ENCODE measurements at regions not wholly inside any gene's neighbourhood (a gene's known extent, or its start where the extent isn't known, plus 50 kb on each side); places are given as distances from the start of the nearest gene placed in this dataset.
A peak's percentile ranks its signal among the peaks of the same experiment; 100 is the strongest.

DNA sequence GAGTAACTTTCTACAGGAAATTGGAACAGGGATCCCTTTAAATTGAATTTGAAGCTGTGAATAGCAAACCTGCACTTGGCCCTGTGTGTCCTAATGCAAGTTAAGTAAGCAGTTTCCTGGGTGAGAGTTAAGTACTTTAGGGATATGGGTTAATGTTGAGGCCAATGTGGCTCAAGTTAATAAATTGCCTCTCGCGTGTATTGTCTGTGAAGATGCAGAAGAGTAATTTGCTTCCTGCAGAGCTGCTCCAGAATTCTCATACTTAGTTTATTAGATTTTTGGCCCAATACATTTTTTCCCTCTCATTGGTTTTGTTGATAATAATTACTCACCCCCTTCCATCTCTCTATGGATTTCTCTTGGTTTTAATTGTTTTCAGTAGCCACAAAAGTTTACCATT, 86.5 kb downstream of the SLC25A47 start:
- H4K8ac ChIP-seq (ENCODE audit: low read depth, low read length), result no peak overlapping the region
- H2AFZ ChIP-seq (ENCODE audit: low read length), result no peak overlapping the region
- no peak overlapping the region for H4K91ac ChIP-seq (ENCODE audit: low read depth, low read length, poor library complexity)
- peaks cover 8 to 32% of the 10 kb centered on the region in 2 donors for H3K4me1 ChIP-seq (ENCODE audit: control insufficient read depth in 2 of 2, insufficient read depth in 1 of 2, low read depth in 1 of 2, low read length in 2 of 2)
- no peak overlapping the region for H2BK120ac ChIP-seq (ENCODE audit: low read depth, low read length)
- H3K14ac ChIP-seq (ENCODE audit: low read length), result no peak overlapping the region
- H2BK12ac ChIP-seq (ENCODE audit: low read length), result no peak overlapping the region
- H3K23ac ChIP-seq (ENCODE audit: low read depth, low read length, poor library complexity), result no peak overlapping the region
- H3K36me3 ChIP-seq (replicated peaks in 1 of 2; ENCODE audit: control insufficient read depth in 2 of 2, insufficient read depth in 2 of 2, low read length in 2 of 2), result no peaks in the 10 kb centered on the region
- H3K18ac ChIP-seq (ENCODE audit: low read length), result no peak overlapping the region
- H3K27me3 ChIP-seq (ENCODE audit: control insufficient read depth in 3 of 3, insufficient read depth in 3 of 3, low read depth in 1 of 3, low read length in 3 of 3), result no peaks in the 10 kb centered on the region
- DNase-seq (ENCODE audit: low spot score), result no peak
- no peak overlapping the region for H3K27ac ChIP-seq (replicated peaks; ENCODE audit: low read length)
- no CpG with 5 or more reads among the region's 2 CpGs for WGBS, 2 donors (ENCODE audit: extremely low coverage in 2 of 2, insufficient read length in 2 of 2, insufficient replicate concordance in 1 of 2)
- H2AK5ac ChIP-seq (ENCODE audit: low read depth, low read length), result no peak overlapping the region
- H3K4me2 ChIP-seq (ENCODE audit: insufficient read depth, low read length, poor library complexity, severe bottlenecking), result no peak overlapping the region
- no peak overlapping the region for H3K4me3 ChIP-seq (ENCODE audit: low read length in 2 of 2)
- no peak overlapping the region for H2BK15ac ChIP-seq (ENCODE audit: low read length)
- no peak overlapping the region for H2BK5ac ChIP-seq (ENCODE audit: low read length)
- H3K9me3 ChIP-seq (replicated peaks in 1 of 2; ENCODE audit: control insufficient read depth in 2 of 2, insufficient read depth in 1 of 2, low read depth in 1 of 2, low read length in 2 of 2), result no peaks in the 10 kb centered on the region
- H3K4ac ChIP-seq (ENCODE audit: low read length), result no peak overlapping the region
- no peak overlapping the region for H3K9ac ChIP-seq (ENCODE audit: low read depth, low read length, poor library complexity)
- no peaks in the 10 kb centered on the region for H3K79me1 ChIP-seq (ENCODE audit: low read depth, low read length)

DNA sequence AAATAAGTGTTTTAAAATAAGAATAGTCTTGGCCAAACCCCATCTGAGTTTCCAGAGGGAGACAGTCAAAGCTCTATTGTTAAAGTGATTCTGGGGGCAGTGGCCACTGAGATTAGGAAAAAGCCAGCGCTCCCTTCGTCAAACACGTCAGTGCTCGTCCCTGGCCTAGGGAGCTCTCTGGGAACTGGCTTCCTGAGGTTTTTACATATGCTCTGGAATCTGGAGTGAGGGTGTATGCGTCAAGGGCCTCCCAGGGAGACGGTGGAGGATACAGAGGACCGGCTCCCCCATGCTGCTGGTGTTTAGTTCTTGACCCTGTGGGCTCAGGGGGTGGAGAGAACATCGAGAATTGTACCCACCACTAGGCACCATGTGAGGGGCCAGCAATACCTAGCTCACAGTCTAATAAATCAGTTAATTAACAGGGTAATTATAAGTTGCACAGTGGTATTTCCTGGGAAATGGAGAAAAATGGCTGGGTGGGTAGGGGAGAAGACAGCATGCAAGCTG, 87.0 kb downstream of the SLC25A47 start:
- Histone ChIP-seq H3K9ac (ENCODE audit: low read depth, low read length, poor library complexity) (no peak overlapping the region), H3K27ac (replicated peaks; ENCODE audit: low read length) (no peak overlapping the region)
- no CpG with 5 or more reads among the region's 8 CpGs for WGBS, 2 donors (ENCODE audit: extremely low coverage in 2 of 2, insufficient read length in 2 of 2, insufficient replicate concordance in 1 of 2)

DNA sequence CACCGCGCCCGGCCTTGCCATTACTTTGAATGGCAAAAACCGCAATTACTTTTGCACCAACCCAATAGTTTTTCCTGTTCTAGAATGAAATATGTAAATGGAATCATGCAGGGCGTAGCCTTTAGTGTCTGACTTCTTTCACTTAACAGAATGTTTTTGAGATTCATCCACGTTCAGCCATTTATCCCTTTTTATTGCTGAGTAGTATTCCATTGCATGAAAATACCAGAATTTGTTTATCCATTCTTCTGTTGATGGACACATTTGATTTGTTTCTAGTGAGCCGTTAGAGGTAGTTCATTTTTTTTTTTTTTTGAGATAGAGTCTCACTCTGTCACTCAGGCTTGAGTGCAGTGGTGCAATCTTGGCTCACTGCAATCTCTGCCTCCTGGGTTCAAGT, 90.6 kb downstream of the SLC25A47 start:
- Histone ChIP-seq H4K8ac (ENCODE audit: low read depth, low read length) (no peak overlapping the region), H3K27me3 (ENCODE audit: control insufficient read depth in 3 of 3, insufficient read depth in 3 of 3, low read depth in 1 of 3, low read length in 3 of 3) (no peaks in the 10 kb centered on the region), H3K14ac (ENCODE audit: low read length) (no peak overlapping the region), H3K27ac (replicated peaks; ENCODE audit: low read length) (no peak overlapping the region), H2BK15ac (ENCODE audit: low read length) (no peak overlapping the region), H3K23ac (ENCODE audit: low read depth, low read length, poor library complexity) (no peak overlapping the region), H3K79me1 (ENCODE audit: low read depth, low read length) (peaks cover 3% of the 10 kb centered on the region), H3K9ac (ENCODE audit: low read depth, low read length, poor library complexity) (no peak overlapping the region), H2BK120ac (ENCODE audit: low read depth, low read length) (no peak overlapping the region), H2AK5ac (ENCODE audit: low read depth, low read length) (no peak overlapping the region), H2AFZ (ENCODE audit: low read length) (no peak overlapping the region), H3K9me3 (replicated peaks in 1 of 2; ENCODE audit: control insufficient read depth in 2 of 2, insufficient read depth in 1 of 2, low read depth in 1 of 2, low read length in 2 of 2) (no peaks in the 10 kb centered on the region), H3K4me1 (ENCODE audit: control insufficient read depth in 2 of 2, insufficient read depth in 1 of 2, low read depth in 1 of 2, low read length in 2 of 2) (peaks cover 13 to 18% of the 10 kb centered on the region in 2 donors), H4K91ac (ENCODE audit: low read depth, low read length, poor library complexity) (no peak overlapping the region), H2BK12ac (ENCODE audit: low read length) (no peak overlapping the region), H3K4me2 (ENCODE audit: insufficient read depth, low read length, poor library complexity, severe bottlenecking) (no peak overlapping the region), H3K4me3 (ENCODE audit: low read length in 2 of 2) (no peak overlapping the region), H3K18ac (ENCODE audit: low read length) (no peak overlapping the region), H2BK5ac (ENCODE audit: low read length) (no peak overlapping the region), H3K4ac (ENCODE audit: low read length) (no peak overlapping the region), H3K36me3 (replicated peaks in 1 of 2; ENCODE audit: control insufficient read depth in 2 of 2, insufficient read depth in 2 of 2, low read length in 2 of 2) (no peaks in the 10 kb centered on the region)
- DNase-seq (ENCODE audit: low spot score), result no peak
- no CpG with 5 or more reads among the region's 7 CpGs for WGBS, 2 donors (ENCODE audit: extremely low coverage in 2 of 2, insufficient read length in 2 of 2, insufficient replicate concordance in 1 of 2)

More for the DNA sequence above, 87.0 kb downstream of the SLC25A47 start:
- Histone ChIP-seq H3K27me3 (ENCODE audit: control insufficient read depth in 3 of 3, insufficient read depth in 3 of 3, low read depth in 1 of 3, low read length in 3 of 3) (no peaks in the 10 kb centered on the region), H2BK12ac (ENCODE audit: low read length) (no peak overlapping the region), H3K23ac (ENCODE audit: low read depth, low read length, poor library complexity) (no peak overlapping the region), H2BK5ac (ENCODE audit: low read length) (no peak overlapping the region), H2BK15ac (ENCODE audit: low read length) (no peak overlapping the region), H3K9me3 (replicated peaks in 1 of 2; ENCODE audit: control insufficient read depth in 2 of 2, insufficient read depth in 1 of 2, low read depth in 1 of 2, low read length in 2 of 2) (no peaks in the 10 kb centered on the region), H3K4ac (ENCODE audit: low read length) (no peak overlapping the region), H3K14ac (ENCODE audit: low read length) (no peak overlapping the region), H4K8ac (ENCODE audit: low read depth, low read length) (peak overlapping the region; percentile 68), H3K4me2 (ENCODE audit: insufficient read depth, low read length, poor library complexity, severe bottlenecking) (no peak overlapping the region), H2BK120ac (ENCODE audit: low read depth, low read length) (no peak overlapping the region), H3K36me3 (replicated peaks in 1 of 2; ENCODE audit: control insufficient read depth in 2 of 2, insufficient read depth in 2 of 2, low read length in 2 of 2) (no peaks in the 10 kb centered on the region), H3K4me1 (ENCODE audit: control insufficient read depth in 2 of 2, insufficient read depth in 1 of 2, low read depth in 1 of 2, low read length in 2 of 2) (peaks cover 8 to 32% of the 10 kb centered on the region in 2 donors), H3K4me3 (ENCODE audit: low read length in 2 of 2) (no peak overlapping the region), H3K79me1 (ENCODE audit: low read depth, low read length) (no peaks in the 10 kb centered on the region), H4K91ac (ENCODE audit: low read depth, low read length, poor library complexity) (no peak overlapping the region), H2AK5ac (ENCODE audit: low read depth, low read length) (peak overlapping the region; percentile 10), H2AFZ (ENCODE audit: low read length) (no peak overlapping the region), H3K18ac (ENCODE audit: low read length) (peak overlapping the region; percentile 86)
- DNase-seq (ENCODE audit: low spot score), result no peak

DNA sequence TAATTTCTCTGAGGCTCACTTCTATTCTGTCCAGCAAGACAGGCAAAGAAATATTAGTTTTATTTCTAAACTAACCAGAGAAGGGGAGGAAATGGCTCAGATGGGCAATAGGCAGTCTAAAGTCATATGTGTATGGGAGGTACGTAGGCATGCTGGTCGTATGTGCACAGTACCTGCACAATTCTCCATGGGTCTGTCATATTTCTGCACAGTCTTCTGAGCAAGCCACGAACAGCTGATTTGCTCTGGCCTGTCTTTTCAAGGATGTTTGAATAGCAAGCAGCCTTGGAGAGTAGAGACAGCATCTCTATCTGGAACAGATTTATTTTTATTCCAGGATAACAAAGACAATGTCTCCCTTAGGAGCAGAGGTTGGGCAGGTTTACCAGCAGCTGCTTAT, 92.1 kb downstream of the SLC25A47 start:
- Histone ChIP-seq H2BK12ac (ENCODE audit: low read length) (no peak overlapping the region), H3K4me2 (ENCODE audit: insufficient read depth, low read length, poor library complexity, severe bottlenecking) (no peak overlapping the region), H3K4me1 (ENCODE audit: control insufficient read depth in 2 of 2, insufficient read depth in 1 of 2, low read depth in 1 of 2, low read length in 2 of 2) (peaks cover 7 to 8% of the 10 kb centered on the region in 2 donors), H3K9ac (ENCODE audit: low read depth, low read length, poor library complexity) (no peak overlapping the region), H3K9me3 (replicated peaks in 1 of 2; ENCODE audit: control insufficient read depth in 2 of 2, insufficient read depth in 1 of 2, low read depth in 1 of 2, low read length in 2 of 2) (no peaks in the 10 kb centered on the region), H2AFZ (ENCODE audit: low read length) (no peak overlapping the region), H3K14ac (ENCODE audit: low read length) (no peak overlapping the region), H2BK5ac (ENCODE audit: low read length) (no peak overlapping the region), H3K4me3 (ENCODE audit: low read length in 2 of 2) (no peak overlapping the region), H2AK5ac (ENCODE audit: low read depth, low read length) (no peak overlapping the region), H3K23ac (ENCODE audit: low read depth, low read length, poor library complexity) (no peak overlapping the region), H4K91ac (ENCODE audit: low read depth, low read length, poor library complexity) (no peak overlapping the region), H4K8ac (ENCODE audit: low read depth, low read length) (no peak overlapping the region), H3K4ac (ENCODE audit: low read length) (no peak overlapping the region), H2BK120ac (ENCODE audit: low read depth, low read length) (no peak overlapping the region), H3K18ac (ENCODE audit: low read length) (no peak overlapping the region), H2BK15ac (ENCODE audit: low read length) (no peak overlapping the region), H3K79me1 (ENCODE audit: low read depth, low read length) (peaks cover 3% of the 10 kb centered on the region), H3K27me3 (ENCODE audit: control insufficient read depth in 3 of 3, insufficient read depth in 3 of 3, low read depth in 1 of 3, low read length in 3 of 3) (no peaks in the 10 kb centered on the region), H3K36me3 (replicated peaks in 1 of 2; ENCODE audit: control insufficient read depth in 2 of 2, insufficient read depth in 2 of 2, low read length in 2 of 2) (no peaks in the 10 kb centered on the region), H3K27ac (replicated peaks; ENCODE audit: low read length) (no peak overlapping the region)
- no peak for DNase-seq (ENCODE audit: low spot score)
- WGBS, 2 donors (ENCODE audit: extremely low coverage in 2 of 2, insufficient read length in 2 of 2, insufficient replicate concordance in 1 of 2), result no CpG with 5 or more reads among the region's 3 CpGs

Data from neuronal stem cell (in vitro differentiated cells).